GM23338 (cell line): ENCODE measurements at regions not wholly inside any gene's neighbourhood (a gene's known extent, or its start where the extent isn't known, plus 50 kb on each side); places are given as distances from the start of the nearest gene placed in this dataset.

ENCODE experiments used
- ATAC-seq: fragments of 200-7000 bp; cut with Tn5 transposase; 3 replicates; pipeline ENCODE4 v1.9.1; 2020
- DNase-seq: peaks from one replicate; pipeline ENCODE4 v3.0.0-alpha.2; 2015; ENCODE audit warnings: low spot score
- H2AFZ ChIP-seq: fragments of 200-600 bp; sonication (generic); 2 replicates; pipeline ENCODE4 v1.8.0; 2016; ENCODE audit warnings: antibody characterized with exemption, mild to moderate bottlenecking, moderate library complexity
- H3F3A ChIP-seq: fragments of 200-600 bp; sonication (generic); replicated peaks from 2 replicates; pipeline ENCODE4 v1.8.0; 2017; ENCODE audit warnings: antibody characterized with exemption, mixed run types, low read depth
- H3K27ac ChIP-seq: fragments of 200-600 bp; sonication (generic); 2 replicates; pipeline ENCODE4 v1.6.1; 2016; ENCODE audit warnings: low read depth
- H3K27me3 ChIP-seq: fragments of 200-600 bp; sonication (generic); 2 replicates; pipeline ENCODE4 v1.8.0; 2016; ENCODE audit warnings: mild to moderate bottlenecking, mixed run types, moderate library complexity; ENCODE audit not compliant: insufficient read depth
- H3K36me3 ChIP-seq: fragments of 200-600 bp; sonication (generic); 2 replicates; pipeline ENCODE4 v1.8.0; 2016; ENCODE audit warnings: mild to moderate bottlenecking; ENCODE audit not compliant: insufficient read depth
- H3K4me1 ChIP-seq: fragments of 200-600 bp; sonication (generic); 2 replicates; pipeline ENCODE4 v1.8.0; 2016; ENCODE audit warnings: mild to moderate bottlenecking, moderate library complexity; ENCODE audit not compliant: insufficient read depth
- H3K4me2 ChIP-seq: fragments of 200-600 bp; sonication (generic); 2 replicates; pipeline ENCODE4 v1.7.1; 2017; ENCODE audit warnings: mixed run types
- H3K4me3 ChIP-seq: fragments of 200-600 bp; sonication (generic); 2 replicates; pipeline ENCODE4 v1.6.1; 2016; ENCODE audit warnings: mixed run types
- H3K79me2 ChIP-seq: fragments of 200-600 bp; sonication (generic); replicated peaks from 2 replicates; pipeline ENCODE4 v1.8.0; 2017; ENCODE audit warnings: mild to moderate bottlenecking; ENCODE audit not compliant: insufficient read depth
- H3K9me2 ChIP-seq: fragments of 200-600 bp; sonication (generic); 2 replicates; pipeline ENCODE4 v1.8.0; 2017; ENCODE audit not compliant: insufficient read depth
- H4K20me1 ChIP-seq: fragments of 200-600 bp; sonication (generic); replicated peaks from 2 replicates; pipeline ENCODE4 v1.8.0; 2017; ENCODE audit warnings: mild to moderate bottlenecking; ENCODE audit not compliant: insufficient read depth
- H3K27ac Mint-ChIP-seq: 2 replicates; pipeline ENCODE4 v1.8.0; 2020; ENCODE audit warnings: inconsistent platforms, mild to moderate bottlenecking, moderate library complexity, mixed read lengths
- H3K27me3 Mint-ChIP-seq: 3 replicates; pipeline ENCODE4 v1.8.0; 2022; ENCODE audit warnings: low read depth, mild to moderate bottlenecking, moderate library complexity, mixed read lengths, inconsistent platforms; ENCODE audit not compliant: insufficient read depth, poor library complexity
- H3K36me3 Mint-ChIP-seq: 3 replicates; pipeline ENCODE4 v1.8.0; 2021; ENCODE audit warnings: low read depth, mild to moderate bottlenecking, inconsistent platforms, moderate library complexity, mixed read lengths
- H3K4me1 Mint-ChIP-seq: 3 replicates; pipeline ENCODE4 v1.8.0; 2020; ENCODE audit warnings: mild to moderate bottlenecking, inconsistent platforms, mixed read lengths
- H3K4me3 Mint-ChIP-seq: 3 replicates; pipeline ENCODE4 v1.8.0; 2021; ENCODE audit warnings: moderate library complexity, mild to moderate bottlenecking, inconsistent platforms, mixed read lengths
- H3K9me3 Mint-ChIP-seq: 3 replicates; pipeline ENCODE4 v1.8.0; 2020; ENCODE audit warnings: moderate library complexity, mild to moderate bottlenecking, inconsistent platforms, mixed read lengths
- CREB1 ChIP-seq: fragments of 250-450 bp; sonication (Bioruptor Pico); IDR thresholded peaks from 2 replicates; pipeline ENCODE4 v1.5.0; 2020; ENCODE audit warnings: low read depth, mild to moderate bottlenecking, moderate library complexity
- CTCF ChIP-seq, 2 experiments: fragments of 200-600 bp in 1 of 2; sonication (generic) in 1 of 2; conservative IDR thresholded peaks; 2 replicates each; pipeline versions ENCODE4 v1.5.1 to v1.6.1; 2016 to 2017; ENCODE audit warnings: antibody characterized with exemption in 2 of 2, low read depth in 2 of 2, mild to moderate bottlenecking in 2 of 2, moderate library complexity in 1 of 2
- EZH2 ChIP-seq: fragments of 200-600 bp; sonication (generic); IDR thresholded peaks from one replicate; pipeline ENCODE4 v1.8.0; 2017; ENCODE audit warnings: antibody characterized with exemption, mild to moderate bottlenecking, low read depth; ENCODE audit not compliant: unreplicated experiment
- EZH2phosphoT487 ChIP-seq: fragments of 200-600 bp; sonication (generic); IDR thresholded peaks from one replicate; pipeline ENCODE4 v1.8.1; 2018; ENCODE audit warnings: antibody characterized with exemption; ENCODE audit not compliant: unreplicated experiment
- JUNB ChIP-seq: IDR thresholded peaks from one replicate; pipeline ENCODE4 v1.6.1; 2016; ENCODE audit warnings: antibody characterized with exemption; ENCODE audit not compliant: unreplicated experiment
- NANOG ChIP-seq: IDR thresholded peaks from 2 replicates; pipeline ENCODE4 v1.6.1; 2016; ENCODE audit warnings: antibody characterized with exemption, borderline replicate concordance
- POLR2AphosphoS5 ChIP-seq: IDR thresholded peaks from 2 replicates; pipeline ENCODE4 v1.6.1; 2016; ENCODE audit warnings: antibody characterized with exemption, low read depth
- REST ChIP-seq: IDR thresholded peaks from one replicate; pipeline ENCODE4 v1.6.1; 2018; ENCODE audit warnings: antibody characterized with exemption; ENCODE audit not compliant: unreplicated experiment
- STAT1 ChIP-seq: IDR thresholded peaks from one replicate; pipeline ENCODE4 v1.6.1; 2016; ENCODE audit warnings: antibody characterized with exemption; ENCODE audit not compliant: unreplicated experiment
- ZNF114 ChIP-seq: fragments of 250-450 bp; sonication (Bioruptor Pico); IDR thresholded peaks from 2 replicates; pipeline ENCODE4 v1.5.0; 2020; ENCODE audit warnings: mild to moderate bottlenecking, moderate library complexity
- ZNF331 ChIP-seq: fragments of 250-450 bp; sonication (Bioruptor Pico); IDR thresholded peaks from 2 replicates; pipeline ENCODE4 v1.5.0; 2020; ENCODE audit warnings: low read depth, mild to moderate bottlenecking, moderate library complexity
- TF ChIP-seq, protein P1 (sequence below): fragments of 250-450 bp; sonication (Bioruptor Pico); IDR thresholded peaks from 2 replicates; pipeline ENCODE4 v1.5.0; 2020; ENCODE audit warnings: mild to moderate bottlenecking, moderate library complexity
- TF ChIP-seq, protein P2 (sequence below): IDR thresholded peaks from 2 replicates; pipeline ENCODE4 v1.6.1; 2016; ENCODE audit warnings: antibody characterized with exemption

GRCh38 chr6:98343797-98344196 lies 490.6 kb upstream of the POU3F2 start:
- Mint-ChIP-seq H3K9me3 (no peaks in the 10 kb centered on the region), H3K4me1 (peaks cover 3% of the 10 kb centered on the region; the same call in 1 of the 3 replicates), H3K27ac (no peak overlapping the region), H3K4me3 (no peak overlapping the region), H3K27me3 (peaks cover 1% of the 10 kb centered on the region), H3K36me3 (no peaks in the 10 kb centered on the region)
- DNase-seq (no peak), ATAC-seq (no peak)
- no peak overlapping the region for H3K4me3 ChIP-seq
- H2AFZ ChIP-seq = no peak overlapping the region
- no peak overlapping the region for H3K27ac ChIP-seq
- no peaks in the 10 kb centered on the region for H3F3A ChIP-seq
- no peaks in the 10 kb centered on the region for H3K79me2 ChIP-seq
- H4K20me1 ChIP-seq = no peaks in the 10 kb centered on the region
- TF ChIP-seq, protein P1, sequence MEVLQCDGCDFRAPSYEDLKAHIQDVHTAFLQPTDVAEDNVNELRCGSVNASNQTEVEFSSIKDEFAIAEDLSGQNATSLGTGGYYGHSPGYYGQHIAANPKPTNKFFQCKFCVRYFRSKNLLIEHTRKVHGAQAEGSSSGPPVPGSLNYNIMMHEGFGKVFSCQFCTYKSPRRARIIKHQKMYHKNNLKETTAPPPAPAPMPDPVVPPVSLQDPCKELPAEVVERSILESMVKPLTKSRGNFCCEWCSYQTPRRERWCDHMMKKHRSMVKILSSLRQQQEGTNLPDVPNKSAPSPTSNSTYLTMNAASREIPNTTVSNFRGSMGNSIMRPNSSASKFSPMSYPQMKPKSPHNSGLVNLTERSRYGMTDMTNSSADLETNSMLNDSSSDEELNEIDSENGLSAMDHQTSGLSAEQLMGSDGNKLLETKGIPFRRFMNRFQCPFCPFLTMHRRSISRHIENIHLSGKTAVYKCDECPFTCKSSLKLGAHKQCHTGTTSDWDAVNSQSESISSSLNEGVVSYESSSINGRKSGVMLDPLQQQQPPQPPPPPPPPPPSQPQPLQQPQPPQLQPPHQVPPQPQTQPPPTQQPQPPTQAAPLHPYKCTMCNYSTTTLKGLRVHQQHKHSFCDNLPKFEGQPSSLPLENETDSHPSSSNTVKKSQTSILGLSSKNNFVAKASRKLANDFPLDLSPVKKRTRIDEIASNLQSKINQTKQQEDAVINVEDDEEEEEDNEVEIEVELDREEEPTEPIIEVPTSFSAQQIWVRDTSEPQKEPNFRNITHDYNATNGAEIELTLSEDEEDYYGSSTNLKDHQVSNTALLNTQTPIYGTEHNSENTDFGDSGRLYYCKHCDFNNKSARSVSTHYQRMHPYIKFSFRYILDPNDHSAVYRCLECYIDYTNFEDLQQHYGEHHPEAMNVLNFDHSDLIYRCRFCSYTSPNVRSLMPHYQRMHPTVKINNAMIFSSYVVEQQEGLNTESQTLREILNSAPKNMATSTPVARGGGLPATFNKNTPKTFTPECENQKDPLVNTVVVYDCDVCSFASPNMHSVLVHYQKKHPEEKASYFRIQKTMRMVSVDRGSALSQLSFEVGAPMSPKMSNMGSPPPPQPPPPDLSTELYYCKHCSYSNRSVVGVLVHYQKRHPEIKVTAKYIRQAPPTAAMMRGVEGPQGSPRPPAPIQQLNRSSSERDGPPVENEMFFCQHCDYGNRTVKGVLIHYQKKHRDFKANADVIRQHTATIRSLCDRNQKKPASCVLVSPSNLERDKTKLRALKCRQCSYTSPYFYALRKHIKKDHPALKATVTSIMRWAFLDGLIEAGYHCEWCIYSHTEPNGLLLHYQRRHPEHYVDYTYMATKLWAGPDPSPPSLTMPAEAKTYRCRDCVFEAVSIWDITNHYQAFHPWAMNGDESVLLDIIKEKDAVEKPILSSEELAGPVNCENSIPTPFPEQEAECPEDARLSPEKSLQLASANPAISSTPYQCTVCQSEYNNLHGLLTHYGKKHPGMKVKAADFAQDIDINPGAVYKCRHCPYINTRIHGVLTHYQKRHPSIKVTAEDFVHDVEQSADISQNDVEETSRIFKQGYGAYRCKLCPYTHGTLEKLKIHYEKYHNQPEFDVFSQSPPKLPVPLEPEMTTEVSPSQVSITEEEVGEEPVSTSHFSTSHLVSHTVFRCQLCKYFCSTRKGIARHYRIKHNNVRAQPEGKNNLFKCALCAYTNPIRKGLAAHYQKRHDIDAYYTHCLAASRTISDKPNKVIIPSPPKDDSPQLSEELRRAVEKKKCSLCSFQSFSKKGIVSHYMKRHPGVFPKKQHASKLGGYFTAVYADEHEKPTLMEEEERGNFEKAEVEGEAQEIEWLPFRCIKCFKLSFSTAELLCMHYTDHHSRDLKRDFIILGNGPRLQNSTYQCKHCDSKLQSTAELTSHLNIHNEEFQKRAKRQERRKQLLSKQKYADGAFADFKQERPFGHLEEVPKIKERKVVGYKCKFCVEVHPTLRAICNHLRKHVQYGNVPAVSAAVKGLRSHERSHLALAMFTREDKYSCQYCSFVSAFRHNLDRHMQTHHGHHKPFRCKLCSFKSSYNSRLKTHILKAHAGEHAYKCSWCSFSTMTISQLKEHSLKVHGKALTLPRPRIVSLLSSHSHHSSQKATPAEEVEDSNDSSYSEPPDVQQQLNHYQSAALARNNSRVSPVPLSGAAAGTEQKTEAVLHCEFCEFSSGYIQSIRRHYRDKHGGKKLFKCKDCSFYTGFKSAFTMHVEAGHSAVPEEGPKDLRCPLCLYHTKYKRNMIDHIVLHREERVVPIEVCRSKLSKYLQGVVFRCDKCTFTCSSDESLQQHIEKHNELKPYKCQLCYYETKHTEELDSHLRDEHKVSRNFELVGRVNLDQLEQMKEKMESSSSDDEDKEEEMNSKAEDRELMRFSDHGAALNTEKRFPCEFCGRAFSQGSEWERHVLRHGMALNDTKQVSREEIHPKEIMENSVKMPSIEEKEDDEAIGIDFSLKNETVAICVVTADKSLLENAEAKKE = no peak
- TF ChIP-seq REST (no peak), JUNB (no peak), STAT1 (no peak), EZH2phosphoT487 (no peak), POLR2AphosphoS5 (no peak), ZNF114 (no peak), ZNF331 (CRISPR knock-in tag) (no peak), NANOG (no peak), EZH2 (no peak), CTCF (conservative IDR thresholded peaks at IDR 0.05; ENCODE audit: low read depth in 2 of 2) (no peak), CREB1 (CRISPR knock-in tag) (no peak)
- TF ChIP-seq, protein P2, sequence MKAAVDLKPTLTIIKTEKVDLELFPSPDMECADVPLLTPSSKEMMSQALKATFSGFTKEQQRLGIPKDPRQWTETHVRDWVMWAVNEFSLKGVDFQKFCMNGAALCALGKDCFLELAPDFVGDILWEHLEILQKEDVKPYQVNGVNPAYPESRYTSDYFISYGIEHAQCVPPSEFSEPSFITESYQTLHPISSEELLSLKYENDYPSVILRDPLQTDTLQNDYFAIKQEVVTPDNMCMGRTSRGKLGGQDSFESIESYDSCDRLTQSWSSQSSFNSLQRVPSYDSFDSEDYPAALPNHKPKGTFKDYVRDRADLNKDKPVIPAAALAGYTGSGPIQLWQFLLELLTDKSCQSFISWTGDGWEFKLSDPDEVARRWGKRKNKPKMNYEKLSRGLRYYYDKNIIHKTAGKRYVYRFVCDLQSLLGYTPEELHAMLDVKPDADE = no peak
- H3K9me2 ChIP-seq = no peaks in the 10 kb centered on the region
- no peaks in the 10 kb centered on the region for H3K4me1 ChIP-seq
- H3K36me3 ChIP-seq = no peaks in the 10 kb centered on the region
- H3K27me3 ChIP-seq = no peaks in the 10 kb centered on the region
- H3K4me2 ChIP-seq = no peak overlapping the region
